K562 (cell line): ENCODE measurements at regions not wholly inside any gene's neighbourhood (a gene's known extent, or its start where the extent isn't known, plus 50 kb on each side); places are given as distances from the start of the nearest gene placed in this dataset.

Source experiments
- BHLHE40 ChIP-seq: IDR thresholded peaks from 2 replicates; pipeline ENCODE4 v1.6.1; 2011; ENCODE audit warnings: low read length, improper control_type of control experiment
- CBX3 ChIP-seq, 2 experiments: IDR thresholded peaks; 1 replicate in 1 of 2; 2 replicates in 1 of 2; pipeline ENCODE4 v1.6.1; 2012; ENCODE audit warnings: inconsistent platforms in 2 of 2, low read length in 2 of 2, borderline replicate concordance in 1 of 2, control low read depth in 1 of 2
- EGR1 ChIP-seq: fragments of 450-650 bp; conservative IDR thresholded peaks from 2 replicates; pipeline ENCODE4 v1.6.1; 2017; ENCODE audit warnings: mild to moderate bottlenecking
- EP300 ChIP-seq: IDR thresholded peaks from 2 replicates; pipeline ENCODE4 v1.6.1; 2012; ENCODE audit warnings: low read length, improper control_type of control experiment
- ETV6 ChIP-seq, 3 experiments: fragments of 150-350 bp in 1 of 3; sonication (generic) in 1 of 3; formaldehyde crosslinking in 1 of 3; IDR thresholded peaks; 2 replicates each; pipeline versions ENCODE4 v1.6.1 to v1.8.0; 2014 to 2022; ENCODE audit warnings: borderline replicate concordance in 2 of 3, low read depth in 2 of 3, antibody characterized with exemption in 1 of 3, low read length in 1 of 3, mild to moderate bottlenecking in 1 of 3, missing genetic modification reagents in 1 of 3
- EZH2 ChIP-seq: IDR thresholded peaks from 2 replicates; pipeline ENCODE4 v1.6.1; 2012; ENCODE audit warnings: low read depth, mild to moderate bottlenecking, inconsistent platforms, low read length, borderline replicate concordance
- RFX5 ChIP-seq: IDR thresholded peaks from 2 replicates; pipeline ENCODE4 v1.6.1; 2011; ENCODE audit warnings: low read depth, mild to moderate bottlenecking, improper control_type of control experiment, low read length
- TFAM ChIP-seq: fragments of 250-450 bp; sonication (Bioruptor Pico); conservative IDR thresholded peaks from 2 replicates; pipeline ENCODE4 v1.5.0; 2021; ENCODE audit warnings: mild to moderate bottlenecking, moderate library complexity
- ZFX ChIP-seq: sonication (generic); formaldehyde crosslinking; IDR thresholded peaks from 2 replicates; pipeline ENCODE4 v1.8.0; 2022; ENCODE audit warnings: mild to moderate bottlenecking, missing genetic modification reagents, moderate library complexity
- TF ChIP-seq, protein P1 (sequence below): fragments of 200-600 bp; sonication (generic); IDR thresholded peaks from one replicate; pipeline ENCODE4 v1.6.1; 2012; ENCODE audit warnings: mild to moderate bottlenecking, low read depth, low read length, inconsistent platforms
- TF ChIP-seq, protein P2 (sequence below), 3 experiments: IDR thresholded peaks in 2 of 3; conservative IDR thresholded peaks in 1 of 3; 2 replicates each; pipeline ENCODE4 v1.5.1; 2011 to 2012; ENCODE audit warnings: low read length in 3 of 3, mild to moderate bottlenecking in 3 of 3, control low read depth in 2 of 3, improper control_type of control experiment in 1 of 3, inconsistent platforms in 1 of 3, low read depth in 1 of 3, mixed read lengths in 1 of 3, moderate library complexity in 1 of 3; ENCODE audit not compliant: insufficient read depth in 2 of 3

DNA sequence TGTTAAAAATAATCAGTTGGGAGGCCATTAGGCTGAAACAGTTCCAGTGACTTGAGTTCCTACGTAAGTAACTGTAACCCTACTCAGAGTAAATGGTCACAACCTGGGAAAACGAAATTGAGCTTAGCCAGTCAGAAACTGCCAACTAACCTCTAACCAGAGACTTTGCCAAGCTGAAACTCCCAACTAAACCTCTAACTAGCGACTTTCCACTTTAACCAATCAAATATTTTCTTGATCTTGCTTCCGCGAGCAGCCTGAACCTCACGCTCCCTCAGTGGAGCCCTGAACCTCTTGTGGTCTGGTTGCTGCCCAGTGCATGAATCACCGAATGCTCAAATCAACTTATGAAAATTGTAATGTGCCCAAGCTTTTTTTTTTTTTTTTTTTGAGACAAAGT is 156.2 kb downstream of the MED10 start:
- TF ChIP-seq, protein P1, sequence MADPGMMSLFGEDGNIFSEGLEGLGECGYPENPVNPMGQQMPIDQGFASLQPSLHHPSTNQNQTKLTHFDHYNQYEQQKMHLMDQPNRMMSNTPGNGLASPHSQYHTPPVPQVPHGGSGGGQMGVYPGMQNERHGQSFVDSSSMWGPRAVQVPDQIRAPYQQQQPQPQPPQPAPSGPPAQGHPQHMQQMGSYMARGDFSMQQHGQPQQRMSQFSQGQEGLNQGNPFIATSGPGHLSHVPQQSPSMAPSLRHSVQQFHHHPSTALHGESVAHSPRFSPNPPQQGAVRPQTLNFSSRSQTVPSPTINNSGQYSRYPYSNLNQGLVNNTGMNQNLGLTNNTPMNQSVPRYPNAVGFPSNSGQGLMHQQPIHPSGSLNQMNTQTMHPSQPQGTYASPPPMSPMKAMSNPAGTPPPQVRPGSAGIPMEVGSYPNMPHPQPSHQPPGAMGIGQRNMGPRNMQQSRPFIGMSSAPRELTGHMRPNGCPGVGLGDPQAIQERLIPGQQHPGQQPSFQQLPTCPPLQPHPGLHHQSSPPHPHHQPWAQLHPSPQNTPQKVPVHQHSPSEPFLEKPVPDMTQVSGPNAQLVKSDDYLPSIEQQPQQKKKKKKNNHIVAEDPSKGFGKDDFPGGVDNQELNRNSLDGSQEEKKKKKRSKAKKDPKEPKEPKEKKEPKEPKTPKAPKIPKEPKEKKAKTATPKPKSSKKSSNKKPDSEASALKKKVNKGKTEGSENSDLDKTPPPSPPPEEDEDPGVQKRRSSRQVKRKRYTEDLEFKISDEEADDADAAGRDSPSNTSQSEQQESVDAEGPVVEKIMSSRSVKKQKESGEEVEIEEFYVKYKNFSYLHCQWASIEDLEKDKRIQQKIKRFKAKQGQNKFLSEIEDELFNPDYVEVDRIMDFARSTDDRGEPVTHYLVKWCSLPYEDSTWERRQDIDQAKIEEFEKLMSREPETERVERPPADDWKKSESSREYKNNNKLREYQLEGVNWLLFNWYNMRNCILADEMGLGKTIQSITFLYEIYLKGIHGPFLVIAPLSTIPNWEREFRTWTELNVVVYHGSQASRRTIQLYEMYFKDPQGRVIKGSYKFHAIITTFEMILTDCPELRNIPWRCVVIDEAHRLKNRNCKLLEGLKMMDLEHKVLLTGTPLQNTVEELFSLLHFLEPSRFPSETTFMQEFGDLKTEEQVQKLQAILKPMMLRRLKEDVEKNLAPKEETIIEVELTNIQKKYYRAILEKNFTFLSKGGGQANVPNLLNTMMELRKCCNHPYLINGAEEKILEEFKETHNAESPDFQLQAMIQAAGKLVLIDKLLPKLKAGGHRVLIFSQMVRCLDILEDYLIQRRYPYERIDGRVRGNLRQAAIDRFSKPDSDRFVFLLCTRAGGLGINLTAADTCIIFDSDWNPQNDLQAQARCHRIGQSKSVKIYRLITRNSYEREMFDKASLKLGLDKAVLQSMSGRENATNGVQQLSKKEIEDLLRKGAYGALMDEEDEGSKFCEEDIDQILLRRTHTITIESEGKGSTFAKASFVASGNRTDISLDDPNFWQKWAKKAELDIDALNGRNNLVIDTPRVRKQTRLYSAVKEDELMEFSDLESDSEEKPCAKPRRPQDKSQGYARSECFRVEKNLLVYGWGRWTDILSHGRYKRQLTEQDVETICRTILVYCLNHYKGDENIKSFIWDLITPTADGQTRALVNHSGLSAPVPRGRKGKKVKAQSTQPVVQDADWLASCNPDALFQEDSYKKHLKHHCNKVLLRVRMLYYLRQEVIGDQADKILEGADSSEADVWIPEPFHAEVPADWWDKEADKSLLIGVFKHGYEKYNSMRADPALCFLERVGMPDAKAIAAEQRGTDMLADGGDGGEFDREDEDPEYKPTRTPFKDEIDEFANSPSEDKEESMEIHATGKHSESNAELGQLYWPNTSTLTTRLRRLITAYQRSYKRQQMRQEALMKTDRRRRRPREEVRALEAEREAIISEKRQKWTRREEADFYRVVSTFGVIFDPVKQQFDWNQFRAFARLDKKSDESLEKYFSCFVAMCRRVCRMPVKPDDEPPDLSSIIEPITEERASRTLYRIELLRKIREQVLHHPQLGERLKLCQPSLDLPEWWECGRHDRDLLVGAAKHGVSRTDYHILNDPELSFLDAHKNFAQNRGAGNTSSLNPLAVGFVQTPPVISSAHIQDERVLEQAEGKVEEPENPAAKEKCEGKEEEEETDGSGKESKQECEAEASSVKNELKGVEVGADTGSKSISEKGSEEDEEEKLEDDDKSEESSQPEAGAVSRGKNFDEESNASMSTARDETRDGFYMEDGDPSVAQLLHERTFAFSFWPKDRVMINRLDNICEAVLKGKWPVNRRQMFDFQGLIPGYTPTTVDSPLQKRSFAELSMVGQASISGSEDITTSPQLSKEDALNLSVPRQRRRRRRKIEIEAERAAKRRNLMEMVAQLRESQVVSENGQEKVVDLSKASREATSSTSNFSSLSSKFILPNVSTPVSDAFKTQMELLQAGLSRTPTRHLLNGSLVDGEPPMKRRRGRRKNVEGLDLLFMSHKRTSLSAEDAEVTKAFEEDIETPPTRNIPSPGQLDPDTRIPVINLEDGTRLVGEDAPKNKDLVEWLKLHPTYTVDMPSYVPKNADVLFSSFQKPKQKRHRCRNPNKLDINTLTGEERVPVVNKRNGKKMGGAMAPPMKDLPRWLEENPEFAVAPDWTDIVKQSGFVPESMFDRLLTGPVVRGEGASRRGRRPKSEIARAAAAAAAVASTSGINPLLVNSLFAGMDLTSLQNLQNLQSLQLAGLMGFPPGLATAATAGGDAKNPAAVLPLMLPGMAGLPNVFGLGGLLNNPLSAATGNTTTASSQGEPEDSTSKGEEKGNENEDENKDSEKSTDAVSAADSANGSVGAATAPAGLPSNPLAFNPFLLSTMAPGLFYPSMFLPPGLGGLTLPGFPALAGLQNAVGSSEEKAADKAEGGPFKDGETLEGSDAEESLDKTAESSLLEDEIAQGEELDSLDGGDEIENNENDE = no peak
- TF ChIP-seq, protein P2, sequence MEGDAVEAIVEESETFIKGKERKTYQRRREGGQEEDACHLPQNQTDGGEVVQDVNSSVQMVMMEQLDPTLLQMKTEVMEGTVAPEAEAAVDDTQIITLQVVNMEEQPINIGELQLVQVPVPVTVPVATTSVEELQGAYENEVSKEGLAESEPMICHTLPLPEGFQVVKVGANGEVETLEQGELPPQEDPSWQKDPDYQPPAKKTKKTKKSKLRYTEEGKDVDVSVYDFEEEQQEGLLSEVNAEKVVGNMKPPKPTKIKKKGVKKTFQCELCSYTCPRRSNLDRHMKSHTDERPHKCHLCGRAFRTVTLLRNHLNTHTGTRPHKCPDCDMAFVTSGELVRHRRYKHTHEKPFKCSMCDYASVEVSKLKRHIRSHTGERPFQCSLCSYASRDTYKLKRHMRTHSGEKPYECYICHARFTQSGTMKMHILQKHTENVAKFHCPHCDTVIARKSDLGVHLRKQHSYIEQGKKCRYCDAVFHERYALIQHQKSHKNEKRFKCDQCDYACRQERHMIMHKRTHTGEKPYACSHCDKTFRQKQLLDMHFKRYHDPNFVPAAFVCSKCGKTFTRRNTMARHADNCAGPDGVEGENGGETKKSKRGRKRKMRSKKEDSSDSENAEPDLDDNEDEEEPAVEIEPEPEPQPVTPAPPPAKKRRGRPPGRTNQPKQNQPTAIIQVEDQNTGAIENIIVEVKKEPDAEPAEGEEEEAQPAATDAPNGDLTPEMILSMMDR (IDR thresholded peaks at IDR 0.05 in 2 of 3, conservative IDR thresholded peaks at IDR 0.05 in 1 of 3; ENCODE audit: insufficient read depth in 2 of 3, low read depth in 1 of 3, low read length in 3 of 3) = no peak
- TF ChIP-seq EP300 = no peak
- TF ChIP-seq CBX3 (IDR thresholded peaks at IDR 0.05; ENCODE audit: borderline replicate concordance in 1 of 2, low read length in 2 of 2) = no peak
- TF ChIP-seq ETV6 (IDR thresholded peaks at IDR 0.05; ENCODE audit: borderline replicate concordance in 1 of 2, low read depth in 2 of 2, low read length in 1 of 2) = no peak
- no peak for TF ChIP-seq ETV6 (CRISPR knock-in tag; IDR thresholded peaks at IDR 0.05; ENCODE audit: borderline replicate concordance)
- TF ChIP-seq RFX5 = no peak
- TF ChIP-seq TFAM = no peak
- no peak for TF ChIP-seq EZH2
- TF ChIP-seq BHLHE40 = no peak
- TF ChIP-seq EGR1 = no peak
- TF ChIP-seq ZFX (CRISPR knock-in tag) = no peak
